HG03442 (cell line): ENCODE measurements at regions not wholly inside any gene's neighbourhood (a gene's known extent, or its start where the extent isn't known, plus 50 kb on each side); places are given as distances from the start of the nearest gene placed in this dataset.

Experiments used
- ATAC-seq: cut with Tn5 transposase; IDR thresholded peaks from one replicate; pipeline ENCODE4 v1.9.1; 2021; ENCODE audit warnings: mild to moderate bottlenecking, moderate library complexity; ENCODE audit not compliant: unreplicated experiment

DNA sequence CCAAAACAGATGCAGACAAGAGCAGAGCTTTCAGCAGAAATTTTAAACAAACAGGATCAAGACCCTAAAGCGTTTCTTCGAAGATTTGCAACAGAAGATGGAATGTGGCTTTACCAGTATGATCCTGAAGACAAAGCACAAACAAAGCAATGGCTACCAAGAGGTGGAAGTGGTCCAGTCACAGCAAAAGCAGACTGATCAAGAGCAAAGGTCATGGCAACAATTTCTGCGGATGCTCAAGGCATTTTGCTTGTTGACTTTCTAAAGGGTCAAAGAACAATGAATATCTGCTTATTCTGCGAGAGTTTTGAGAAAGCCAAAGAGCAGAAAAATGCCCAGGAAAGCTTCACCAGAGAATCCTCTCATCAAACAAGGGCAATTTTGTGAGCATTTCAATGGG, 130.4 kb downstream of the MBL2 start:
- no peak for ATAC-seq

GRCh38 chr10:52644373-52645186, 128.0 kb downstream of the MBL2 start:
- peak; percentile 79 for ATAC-seq

GRCh38 chr10:52645187-52645758, 127.3 kb downstream of the MBL2 start:
- ATAC-seq, result no peak

GRCh38 chr10:52649511-52649910, 123.1 kb downstream of the MBL2 start:
- no peak for ATAC-seq

- ATAC-seq, result no peak
Measured at GRCh38 chr10:52650873-52651272, 121.7 kb downstream of the MBL2 start.

GRCh38 chr10:52651293-52651692, 121.3 kb downstream of the MBL2 start:
- no peak for ATAC-seq

- ATAC-seq, result no peak
Measured at GRCh38 chr10:52652431-52653262, 119.9 kb downstream of the MBL2 start.

DNA sequence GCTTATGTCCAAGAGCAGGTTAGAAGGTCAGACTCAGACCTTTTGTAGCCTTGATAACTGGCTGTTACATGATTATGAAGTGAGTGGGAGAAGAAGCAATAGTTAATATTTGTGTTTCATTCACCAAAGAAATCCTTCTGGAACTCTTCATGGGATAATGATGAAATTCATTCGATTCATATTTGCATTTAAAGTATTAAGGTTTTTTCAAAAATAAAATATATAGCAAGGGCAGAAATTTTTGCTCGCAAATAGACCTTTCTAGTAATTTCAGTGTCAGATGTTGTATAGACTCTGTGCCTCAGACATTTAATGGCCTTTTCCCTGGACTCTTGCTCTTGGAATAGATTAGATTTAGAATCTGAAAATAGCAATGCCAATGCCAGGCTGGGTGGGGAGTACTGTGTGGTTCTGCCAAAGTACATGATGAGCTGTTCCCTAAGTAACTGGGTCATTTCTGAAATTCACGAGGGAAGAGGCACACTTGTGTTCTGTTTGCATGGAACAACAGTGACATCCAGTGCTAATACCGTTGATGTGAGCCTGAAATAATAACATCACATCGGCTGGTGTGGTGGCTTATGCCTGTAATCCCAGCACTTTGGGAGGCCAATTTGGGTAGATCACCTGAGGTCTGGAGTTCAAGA, 119.2 kb downstream of the MBL2 start:
- no peak for ATAC-seq

DNA sequence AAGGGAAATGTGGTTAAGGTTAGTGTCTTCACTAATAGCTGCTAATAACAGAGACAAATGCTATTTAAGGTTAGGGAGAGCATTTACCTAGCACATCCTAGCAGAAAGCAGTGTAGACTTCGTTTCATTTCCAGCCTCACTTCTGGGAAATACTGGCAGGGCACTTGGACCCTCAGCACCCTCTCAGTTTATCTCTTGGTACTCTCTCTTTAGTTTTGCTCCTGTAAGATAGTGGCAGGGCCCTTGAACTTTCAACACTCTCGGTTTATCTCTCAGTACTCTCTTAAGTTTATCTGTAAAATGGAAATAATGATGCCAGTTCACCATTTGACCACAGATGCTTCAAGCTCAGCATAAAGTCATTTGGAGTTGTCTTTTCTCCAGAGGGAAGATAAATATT, 118.4 kb downstream of the MBL2 start:
- no peak for ATAC-seq

- ATAC-seq, result no peak
Measured at GRCh38 chr10:52658112-52658511, 114.5 kb downstream of the MBL2 start.

DNA sequence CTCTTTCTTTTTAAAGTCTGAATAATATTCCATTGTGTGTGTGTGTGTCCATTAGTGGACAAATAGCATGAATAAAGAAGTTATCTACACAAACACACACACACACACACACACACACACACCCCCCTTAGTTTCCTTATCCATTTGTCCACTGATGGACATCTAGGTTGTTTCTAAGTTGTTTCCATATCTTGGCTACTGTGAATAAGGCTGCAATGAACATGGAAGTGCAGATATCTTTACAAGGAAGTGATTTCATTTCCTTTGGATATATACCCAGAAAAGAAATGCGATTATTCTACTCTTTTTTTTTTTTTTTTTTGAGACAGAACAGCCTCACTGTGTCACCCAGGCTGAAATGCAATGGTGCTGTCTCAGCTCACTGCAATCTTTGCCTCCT, 113.5 kb downstream of the MBL2 start:
- no peak for ATAC-seq

GRCh38 chr10:52662256-52662655, 110.3 kb downstream of the MBL2 start:
- no peak for ATAC-seq

DNA sequence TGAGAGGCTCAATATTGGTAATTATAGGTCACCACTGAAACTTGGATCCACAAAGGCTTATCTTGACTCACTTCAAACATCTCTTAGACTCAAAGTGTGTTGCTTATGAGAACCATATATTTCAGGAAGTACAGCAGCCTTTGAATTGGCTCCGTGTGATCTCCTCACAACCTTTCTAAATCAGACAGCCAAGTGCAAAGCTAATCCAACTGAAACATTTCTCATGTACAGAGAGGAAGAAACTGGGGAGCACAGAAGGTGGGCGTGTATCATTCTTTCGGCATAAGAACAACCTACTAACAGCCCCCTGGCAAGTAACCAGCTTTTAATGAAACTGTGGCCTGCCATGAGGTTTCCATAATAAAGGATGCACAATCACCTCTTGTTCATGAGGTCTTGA, 109.4 kb downstream of the MBL2 start:
- no peak for ATAC-seq

- no peak for ATAC-seq
Measured at GRCh38 chr10:52664629-52665028, 108.0 kb downstream of the MBL2 start.

GRCh38 chr10:52665821-52666220, 106.8 kb downstream of the MBL2 start:
- ATAC-seq, result no peak

GRCh38 chr10:52666931-52667330, 105.7 kb downstream of the MBL2 start:
- ATAC-seq, result no peak

GRCh38 chr10:52668024-52668423, 104.6 kb downstream of the MBL2 start:
- ATAC-seq, result no peak

DNA sequence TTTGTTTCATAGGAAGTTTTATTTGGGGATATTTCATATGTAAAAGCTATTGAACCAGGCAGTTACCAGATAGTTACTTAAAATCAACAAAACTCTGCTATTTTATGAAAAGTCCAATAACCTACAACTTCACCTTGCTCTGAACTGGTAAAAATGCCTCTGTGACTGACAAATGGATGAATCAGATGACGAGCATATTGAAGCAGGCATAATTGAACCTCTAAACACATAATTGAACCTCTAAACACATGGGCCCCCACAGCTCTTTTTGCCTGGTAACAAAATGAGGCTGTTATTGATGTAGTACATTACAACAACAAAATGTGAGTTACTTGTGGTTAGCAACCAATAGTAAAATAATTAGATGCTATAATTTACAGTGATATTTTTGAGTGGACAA, 99.7 kb downstream of the MBL2 start:
- ATAC-seq, result no peak

GRCh38 chr10:52673468-52673867, 99.1 kb downstream of the MBL2 start:
- no peak for ATAC-seq

DNA sequence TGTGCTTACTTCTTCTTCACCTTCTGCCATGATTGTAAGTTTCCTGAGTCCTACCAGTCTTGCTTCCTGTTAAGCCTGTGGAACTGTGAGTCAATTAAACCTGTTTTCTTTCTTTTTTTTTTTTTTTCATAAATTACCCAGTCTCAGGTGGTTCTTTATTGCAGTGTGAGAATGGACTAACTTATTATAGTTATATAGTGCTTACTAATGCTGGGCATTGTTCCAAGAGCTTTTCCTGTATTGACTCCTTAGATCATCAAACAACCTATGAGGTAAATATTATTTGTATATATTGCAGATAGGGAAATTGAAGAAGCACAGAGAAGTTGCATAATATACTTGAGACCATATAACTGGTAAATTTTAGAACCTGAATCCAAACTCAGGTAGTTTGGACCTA, 98.1 kb downstream of the MBL2 start:
- no peak for ATAC-seq

GRCh38 chr10:52677086-52677485, 95.5 kb downstream of the MBL2 start:
- ATAC-seq, result no peak
